Fibroblast of pulmonary artery (primary cell): ENCODE measurements at regions not wholly inside any gene's neighbourhood (a gene's known extent, or its start where the extent isn't known, plus 50 kb on each side); places are given as distances from the start of the nearest gene placed in this dataset.

Source experiments
- DNase-seq: peaks from one replicate; pipeline ENCODE4 v3.0.0-alpha.2; 2010; ENCODE audit warnings: low read depth
- H3K4me3 ChIP-seq: replicated peaks from 2 replicates; pipeline ENCODE4 v1.5.1; 2011; ENCODE audit warnings: low read depth, mild to moderate bottlenecking, control low read depth, low read length, moderate library complexity
- TF ChIP-seq, protein P1 (sequence below): IDR thresholded peaks from 2 replicates; pipeline ENCODE4 v1.5.1; 2011; ENCODE audit warnings: mild to moderate bottlenecking, control low read depth, low read length, inconsistent platforms; ENCODE audit errors: missing control alignments

DNA sequence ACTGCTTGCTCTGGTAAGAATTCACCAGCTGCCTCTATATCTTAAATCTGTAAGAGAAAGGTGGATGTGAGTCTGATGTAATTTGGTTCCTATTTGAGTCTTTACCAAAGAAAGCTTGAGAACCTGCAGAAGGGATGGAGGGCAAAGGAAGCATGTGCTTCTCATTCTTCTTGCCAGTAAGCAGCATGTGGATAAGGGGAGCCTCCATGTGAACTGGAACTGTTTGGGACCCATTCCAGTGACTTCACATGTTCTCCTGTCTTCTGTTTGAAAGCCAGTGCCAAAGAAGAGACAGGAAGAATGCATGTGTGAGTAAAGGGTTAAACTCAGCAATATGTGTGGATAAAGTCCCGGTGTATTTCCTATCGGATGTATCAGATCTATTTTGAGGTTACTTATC is 119.6 kb upstream of the ADGRL2 start:
- TF ChIP-seq, protein P1, sequence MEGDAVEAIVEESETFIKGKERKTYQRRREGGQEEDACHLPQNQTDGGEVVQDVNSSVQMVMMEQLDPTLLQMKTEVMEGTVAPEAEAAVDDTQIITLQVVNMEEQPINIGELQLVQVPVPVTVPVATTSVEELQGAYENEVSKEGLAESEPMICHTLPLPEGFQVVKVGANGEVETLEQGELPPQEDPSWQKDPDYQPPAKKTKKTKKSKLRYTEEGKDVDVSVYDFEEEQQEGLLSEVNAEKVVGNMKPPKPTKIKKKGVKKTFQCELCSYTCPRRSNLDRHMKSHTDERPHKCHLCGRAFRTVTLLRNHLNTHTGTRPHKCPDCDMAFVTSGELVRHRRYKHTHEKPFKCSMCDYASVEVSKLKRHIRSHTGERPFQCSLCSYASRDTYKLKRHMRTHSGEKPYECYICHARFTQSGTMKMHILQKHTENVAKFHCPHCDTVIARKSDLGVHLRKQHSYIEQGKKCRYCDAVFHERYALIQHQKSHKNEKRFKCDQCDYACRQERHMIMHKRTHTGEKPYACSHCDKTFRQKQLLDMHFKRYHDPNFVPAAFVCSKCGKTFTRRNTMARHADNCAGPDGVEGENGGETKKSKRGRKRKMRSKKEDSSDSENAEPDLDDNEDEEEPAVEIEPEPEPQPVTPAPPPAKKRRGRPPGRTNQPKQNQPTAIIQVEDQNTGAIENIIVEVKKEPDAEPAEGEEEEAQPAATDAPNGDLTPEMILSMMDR = no peak
- H3K4me3 ChIP-seq = no peak overlapping the region
- no peak for DNase-seq

DNA sequence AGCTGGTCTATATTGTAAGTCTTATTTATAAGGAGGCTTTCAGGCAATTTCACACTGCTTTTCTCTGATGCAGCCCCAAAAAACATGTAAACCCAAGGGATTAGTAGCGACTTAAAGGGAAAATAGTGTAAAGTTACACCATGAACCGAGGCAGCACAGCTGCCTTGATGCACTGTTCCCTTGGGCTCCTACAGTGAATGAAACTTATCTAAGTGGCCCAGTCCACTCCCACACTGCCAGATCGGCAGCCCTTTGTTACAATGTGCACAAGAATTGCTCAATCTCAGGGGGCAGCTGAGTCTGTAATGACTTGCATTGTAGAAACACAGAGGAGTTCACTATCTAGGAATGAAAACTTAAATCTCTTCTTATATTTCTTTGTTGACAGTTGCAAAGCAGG is 120.8 kb upstream of the ADGRL2 start:
- TF ChIP-seq, protein P1 = no peak
- no peak overlapping the region for H3K4me3 ChIP-seq
- DNase-seq = peak; percentile 93

DNA sequence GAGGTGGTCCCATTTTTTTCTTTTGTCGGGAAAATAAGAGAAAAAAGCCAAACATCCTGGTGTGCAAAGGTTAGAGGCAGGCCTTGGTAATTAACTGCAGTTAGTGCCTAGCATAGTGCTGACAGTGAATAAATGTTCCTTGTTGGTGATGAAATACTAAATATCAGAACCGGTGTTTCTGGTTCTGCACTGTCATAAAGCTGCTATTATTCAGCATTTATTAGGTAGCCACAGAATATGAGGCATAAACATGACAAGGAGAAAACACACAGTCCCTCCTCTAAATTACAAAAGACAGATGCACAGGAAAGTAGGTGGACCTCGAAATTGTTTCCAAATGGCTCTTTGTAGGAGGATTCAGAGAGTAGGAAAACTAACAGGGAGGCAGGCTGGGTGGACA is 122.0 kb upstream of the ADGRL2 start:
- no peak overlapping the region for H3K4me3 ChIP-seq
- TF ChIP-seq, protein P1 = no peak
- no peak for DNase-seq

DNA sequence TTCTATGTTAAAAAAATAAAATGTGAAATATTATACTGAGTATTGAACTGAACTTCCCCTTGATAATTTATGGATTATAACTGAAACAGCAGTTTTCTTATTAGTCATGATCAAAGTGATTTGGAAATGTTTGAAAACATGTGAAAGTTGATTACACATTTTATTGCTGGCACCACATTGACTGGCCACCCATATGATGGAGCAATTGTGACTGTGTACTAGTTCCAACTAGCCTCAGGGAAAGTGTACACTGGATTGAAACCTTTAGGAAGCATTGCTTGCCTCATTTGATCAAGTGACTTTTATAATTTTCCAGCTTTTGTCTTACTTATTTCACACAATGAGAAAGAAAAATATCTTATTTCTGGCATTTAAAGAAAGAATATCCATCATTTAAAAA is 128.0 kb upstream of the ADGRL2 start:
- TF ChIP-seq, protein P1 = no peak
- DNase-seq = no peak
- no peak overlapping the region for H3K4me3 ChIP-seq

DNA sequence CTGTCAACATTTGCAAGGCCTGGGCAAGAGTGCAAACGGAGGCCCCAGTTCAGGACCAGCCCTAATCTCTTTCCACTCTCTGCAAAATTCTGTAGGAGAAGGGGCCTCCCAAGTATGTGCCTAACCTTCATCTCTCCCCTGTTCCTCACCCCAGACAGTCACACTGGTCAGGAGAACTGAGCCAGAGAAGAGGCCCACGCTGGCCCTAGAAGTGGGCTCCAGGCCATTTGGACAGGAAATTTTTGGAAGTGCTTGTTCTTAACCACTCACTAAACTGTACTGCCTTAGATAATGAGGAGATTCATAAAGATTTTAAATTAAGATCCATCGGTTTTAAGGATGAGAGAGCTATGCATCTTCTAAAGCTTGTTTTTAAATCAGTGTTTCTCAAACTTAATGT is 129.7 kb upstream of the ADGRL2 start:
- no peak for DNase-seq
- TF ChIP-seq, protein P1 = no peak
- H3K4me3 ChIP-seq = no peak overlapping the region

DNA sequence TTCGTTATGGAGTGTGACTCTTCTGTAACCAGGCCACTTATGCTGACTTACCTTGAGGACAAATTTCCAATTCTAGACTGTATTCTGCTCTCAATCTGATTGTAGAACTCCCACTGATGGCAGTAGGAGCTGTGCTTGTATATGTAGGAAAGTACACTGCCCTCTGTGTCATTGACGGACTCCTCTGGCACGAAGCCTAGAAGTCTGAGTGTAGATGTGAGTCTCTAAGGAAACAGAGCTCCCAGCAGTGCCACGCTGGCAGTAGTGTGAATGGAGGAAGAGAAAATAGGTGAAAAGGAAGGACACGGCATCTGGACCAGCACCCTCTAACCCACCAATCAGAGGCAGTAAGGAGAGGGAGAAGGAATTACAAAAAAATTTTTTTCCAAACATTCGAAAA is 130.4 kb upstream of the ADGRL2 start:
- no peak overlapping the region for H3K4me3 ChIP-seq
- DNase-seq = peak; percentile 97
- TF ChIP-seq, protein P1 = no peak

DNA sequence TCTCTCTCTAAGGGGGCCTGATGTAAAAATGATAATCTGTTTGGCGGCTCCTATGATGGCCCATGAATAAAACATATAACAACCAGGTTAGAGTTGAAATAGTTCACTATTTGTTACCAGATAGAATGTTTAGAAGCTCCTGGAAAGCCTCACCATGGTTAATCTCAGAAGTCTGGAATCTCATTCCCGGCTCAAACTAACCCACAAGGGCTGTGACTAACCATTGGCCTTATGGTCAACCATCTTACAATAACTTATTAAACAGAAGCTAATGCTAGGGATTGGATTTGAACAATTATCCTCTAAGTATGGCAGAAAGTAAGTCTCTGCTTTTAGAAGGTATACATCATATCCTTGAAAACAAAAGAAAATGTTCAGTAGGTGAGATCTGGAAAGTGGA is 134.1 kb upstream of the ADGRL2 start:
- TF ChIP-seq, protein P1 = no peak
- no peak overlapping the region for H3K4me3 ChIP-seq
- no peak for DNase-seq
